ENCODE measurements at regions not wholly inside any gene's neighbourhood (a gene's known extent, or its start where the extent isn't known, plus 50 kb on each side); places are given as distances from the start of the nearest gene placed in this dataset.
"Not testable (repeated sequence)": the region's sequence is repeated elsewhere in the genome, so short reads cannot be mapped to it uniquely, and the experiment has no call there.

- not testable (repeated sequence) for TF ChIP-seq CTCF (IDR thresholded peaks at IDR 0.05; ENCODE audit: low read length); EZH2 (optimal IDR thresholded peaks at IDR 0.05; ENCODE audit: low read depth, low read length)
Observed at GRCh38 chr2:131722256-131722655, 194.6 kb downstream of the CCDC74A start.

Data from MM.1S (cell line).